GM10248 (cell line): ENCODE measurements at regions not wholly inside any gene's neighbourhood (a gene's known extent, or its start where the extent isn't known, plus 50 kb on each side); places are given as distances from the start of the nearest gene placed in this dataset.

Experiments
- CTCF ChIA-PET: fragments of 300-600 bp; sonication (Branson Sonifier 250); formaldehyde crosslinking; extraction: SDS; loops from one replicate; lab custom pipeline; 2021; ENCODE audit warnings: antibody characterized with exemption; lab: Yijun Ruan, JAX
- POLR2A ChIA-PET: fragments of 350-650 bp; sonication (Branson Sonifier 250); formaldehyde crosslinking; extraction: SDS; loops from one replicate; lab custom pipeline; 2020; ENCODE audit warnings: antibody characterized with exemption; lab: Yijun Ruan, JAX
- DNase-seq: peaks from one replicate; pipeline ENCODE4 v3.0.0; 2012; ENCODE audit errors: extremely low spot score
- TF ChIP-seq, protein P1 (sequence below): IDR thresholded peaks from 2 replicates; pipeline ENCODE4 v1.5.1; 2012; ENCODE audit warnings: mild to moderate bottlenecking, low read depth; ENCODE audit errors: extremely low read depth, missing control alignments, control extremely low read depth

DNA sequence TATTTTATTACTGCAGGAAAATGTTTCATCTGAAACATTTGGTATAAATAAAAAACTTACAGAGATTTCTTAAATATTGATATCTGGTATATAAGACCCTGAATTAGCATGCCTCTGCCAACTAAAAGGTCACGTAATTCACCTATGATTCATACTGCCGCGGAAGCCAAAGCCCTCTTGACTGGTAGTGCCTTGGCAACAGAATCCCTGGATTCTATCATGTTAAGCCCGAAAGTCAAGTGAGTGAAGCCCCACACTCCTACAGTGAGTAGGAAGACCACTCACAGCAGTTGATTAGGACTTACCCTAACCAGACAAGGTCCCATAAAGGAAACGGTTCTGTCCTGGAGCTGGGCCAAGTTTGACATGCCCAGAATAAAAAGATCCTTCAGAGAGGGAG, 175.6 kb upstream of the NREP start:
- ChIA-PET POLR2A (no interaction called here), CTCF (interaction anchor here (0.7 to 1.3 kb wide), 2 partner anchors 23 to 488 kb away, joined by 3 to 4 read pairs; no protein-coding TSS in a partner anchor)
- TF ChIP-seq, protein P1, sequence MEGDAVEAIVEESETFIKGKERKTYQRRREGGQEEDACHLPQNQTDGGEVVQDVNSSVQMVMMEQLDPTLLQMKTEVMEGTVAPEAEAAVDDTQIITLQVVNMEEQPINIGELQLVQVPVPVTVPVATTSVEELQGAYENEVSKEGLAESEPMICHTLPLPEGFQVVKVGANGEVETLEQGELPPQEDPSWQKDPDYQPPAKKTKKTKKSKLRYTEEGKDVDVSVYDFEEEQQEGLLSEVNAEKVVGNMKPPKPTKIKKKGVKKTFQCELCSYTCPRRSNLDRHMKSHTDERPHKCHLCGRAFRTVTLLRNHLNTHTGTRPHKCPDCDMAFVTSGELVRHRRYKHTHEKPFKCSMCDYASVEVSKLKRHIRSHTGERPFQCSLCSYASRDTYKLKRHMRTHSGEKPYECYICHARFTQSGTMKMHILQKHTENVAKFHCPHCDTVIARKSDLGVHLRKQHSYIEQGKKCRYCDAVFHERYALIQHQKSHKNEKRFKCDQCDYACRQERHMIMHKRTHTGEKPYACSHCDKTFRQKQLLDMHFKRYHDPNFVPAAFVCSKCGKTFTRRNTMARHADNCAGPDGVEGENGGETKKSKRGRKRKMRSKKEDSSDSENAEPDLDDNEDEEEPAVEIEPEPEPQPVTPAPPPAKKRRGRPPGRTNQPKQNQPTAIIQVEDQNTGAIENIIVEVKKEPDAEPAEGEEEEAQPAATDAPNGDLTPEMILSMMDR: no peak
- DNase-seq: no peak

DNA sequence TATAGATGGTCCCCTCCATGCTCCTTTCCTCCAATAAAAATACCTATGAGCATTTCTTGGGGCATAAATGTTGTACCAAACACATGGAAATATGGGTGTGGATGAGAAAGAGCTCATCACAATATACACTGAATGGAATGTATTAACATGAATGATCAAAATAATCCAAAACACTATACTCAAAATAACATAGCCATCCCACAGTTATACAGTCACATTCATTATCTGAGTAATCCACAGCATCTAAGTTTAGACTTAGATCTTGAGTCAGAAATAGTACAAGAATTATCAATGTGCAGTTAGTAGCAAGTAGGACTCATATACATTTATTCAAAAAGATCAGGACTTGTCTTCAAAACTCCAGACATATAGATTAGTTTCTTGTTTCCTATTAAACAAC, 175.2 kb upstream of the NREP start:
- POLR2A ChIA-PET: no interaction called here
- CTCF ChIA-PET: no interaction called here
- DNase-seq: no peak
- TF ChIP-seq, protein P1: no peak

DNA sequence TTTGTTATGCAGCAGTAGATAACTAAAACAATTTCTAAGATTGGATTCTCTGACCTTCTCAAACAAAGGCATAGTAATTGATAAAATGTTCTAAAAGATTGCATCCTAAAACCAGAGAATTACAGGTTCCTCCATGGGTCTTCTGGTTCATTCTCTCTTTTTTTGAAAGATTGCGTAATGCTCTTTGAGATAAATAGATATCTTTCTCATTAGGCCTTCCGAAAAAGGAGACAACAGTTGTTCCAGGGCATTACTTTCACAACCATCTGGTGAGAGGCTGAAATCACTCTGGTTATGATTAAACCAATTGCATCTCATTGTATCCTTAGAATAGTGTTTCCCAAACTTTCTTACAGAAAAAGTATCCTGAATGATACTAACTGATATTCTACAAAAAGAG, 174.7 kb upstream of the NREP start:
- ChIA-PET CTCF (no interaction called here), POLR2A (no interaction called here)
- no peak for DNase-seq
- TF ChIP-seq, protein P1: no peak

DNA sequence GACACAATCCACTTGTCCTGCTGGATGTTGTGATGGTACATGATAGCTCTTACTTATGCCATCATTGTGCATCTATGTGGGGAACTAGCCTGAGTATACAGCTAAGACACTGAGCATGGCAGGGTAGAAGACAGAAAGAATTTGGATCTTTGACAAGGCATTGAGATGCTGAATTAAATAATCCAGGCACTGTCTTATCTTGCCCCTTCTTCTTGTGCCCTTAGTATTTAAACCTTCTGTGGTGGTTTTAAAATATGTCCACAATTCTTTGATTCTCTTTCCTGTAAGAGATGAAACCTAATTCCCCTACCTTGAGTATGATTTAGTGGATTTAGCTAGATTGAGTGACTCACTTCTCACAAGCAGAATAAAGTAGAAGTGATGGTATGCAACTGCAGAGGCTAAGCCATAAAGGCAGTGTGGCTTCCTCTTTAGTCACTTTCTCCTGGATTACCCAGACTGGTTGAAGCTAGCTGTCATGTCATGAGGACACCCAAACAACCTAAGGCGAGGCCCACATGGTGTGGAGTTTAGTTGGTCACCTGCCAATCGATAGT, 174.0 kb upstream of the NREP start:
- TF ChIP-seq, protein P1: no peak
- CTCF ChIA-PET: interaction anchor here (1.3 to 1.5 kb wide), 3 partner anchors 10 to 31 kb away, joined by 3 read pairs; no protein-coding TSS in a partner anchor
- POLR2A ChIA-PET: no interaction called here
- DNase-seq: no peak

DNA sequence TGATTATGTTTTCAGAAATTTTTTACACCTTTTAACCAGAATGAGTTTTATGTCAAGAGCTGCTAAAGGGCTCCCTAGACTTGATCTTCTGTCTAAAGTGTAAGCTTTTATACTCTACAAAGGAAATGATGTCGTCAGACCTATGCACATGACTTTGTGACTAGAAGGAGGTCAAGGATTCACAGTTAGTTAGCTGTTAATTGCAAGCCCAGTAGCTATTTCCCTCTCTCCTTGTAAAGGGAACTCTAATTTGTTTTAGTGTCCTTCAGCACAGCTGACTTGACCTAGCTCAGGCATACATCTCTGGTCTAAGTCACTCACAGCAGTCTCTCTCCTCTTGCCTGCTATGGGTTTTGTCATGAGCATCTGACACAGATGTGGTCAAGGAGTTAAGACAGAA, 173.5 kb upstream of the NREP start:
- CTCF ChIA-PET: interaction anchor here (0.9 to 1.5 kb wide), 4 partner anchors 9 to 32 kb away, joined by 3 read pairs; no protein-coding TSS in a partner anchor
- TF ChIP-seq, protein P1: no peak
- DNase-seq: no peak
- POLR2A ChIA-PET: no interaction called here

- no peak for DNase-seq
These were observed 172.9 kb upstream of the NREP start for GRCh38 chr5:111929867-111930266.

More at GRCh38 chr5:111929867-111930266, 172.9 kb upstream of the NREP start:
- TF ChIP-seq, protein P1: no peak
- ChIA-PET POLR2A (no interaction called here), CTCF (interaction anchor here (0.9 to 1.5 kb wide), 4 partner anchors 9 to 32 kb away, joined by 3 read pairs; no protein-coding TSS in a partner anchor)
